DMS114 treated with DMSO at 0.1 percent for 48 hours (cell line): ENCODE measurements at regions not wholly inside any gene's neighbourhood (a gene's known extent, or its start where the extent isn't known, plus 50 kb on each side); places are given as distances from the start of the nearest gene placed in this dataset.

ENCODE experiments used
- DNase-seq: peaks from one replicate; lab custom pipeline; 2025; ENCODE audit not compliant: unreplicated experiment; lab: John Stamatoyannopoulos, UW

GRCh38 chr12:18898470-18898869, 160.6 kb downstream of the CAPZA3 start:
- no peak for DNase-seq

- no peak for DNase-seq
Observed at GRCh38 chr12:18899162-18899561, 161.2 kb downstream of the CAPZA3 start.

- DNase-seq, result no peak
Observed at GRCh38 chr12:18899678-18900317, 161.9 kb downstream of the CAPZA3 start.

- DNase-seq, result no peak
Observed at GRCh38 chr12:18905134-18905533, 167.2 kb downstream of the CAPZA3 start.

- DNase-seq, result no peak
Observed at GRCh38 chr12:18906395-18906794, 168.5 kb downstream of the CAPZA3 start.

GRCh38 chr12:18907127-18907526, 169.2 kb downstream of the CAPZA3 start:
- no peak for DNase-seq

- no peak for DNase-seq
Observed at GRCh38 chr12:18907728-18908127, 169.8 kb downstream of the CAPZA3 start.

GRCh38 chr12:18908191-18908590, 170.3 kb downstream of the CAPZA3 start:
- DNase-seq, result no peak

GRCh38 chr12:18919871-18920511, 182.1 kb downstream of the CAPZA3 start:
- DNase-seq, result no peak

GRCh38 chr12:18922851-18923250, 184.9 kb downstream of the CAPZA3 start:
- DNase-seq, result no peak

- DNase-seq, result no peak
Observed at GRCh38 chr12:18923721-18924120, 185.8 kb downstream of the CAPZA3 start.

- no peak for DNase-seq
Observed at GRCh38 chr12:18926188-18926587, 188.3 kb downstream of the CAPZA3 start.

GRCh38 chr12:18932211-18932610, 194.3 kb downstream of the CAPZA3 start:
- no peak for DNase-seq

GRCh38 chr12:18932715-18933114, 194.8 kb downstream of the CAPZA3 start:
- DNase-seq, result no peak

- DNase-seq, result no peak
Observed at GRCh38 chr12:18935371-18935965, 194.1 kb upstream of the PLEKHA5 start.

GRCh38 chr12:18939051-18939450, 190.5 kb upstream of the PLEKHA5 start:
- no peak for DNase-seq

- no peak for DNase-seq
Observed at GRCh38 chr12:18942669-18943068, 186.9 kb upstream of the PLEKHA5 start.

- DNase-seq, result no peak
Observed at GRCh38 chr12:18943200-18943599, 186.3 kb upstream of the PLEKHA5 start.

- DNase-seq, result no peak
Observed at GRCh38 chr12:18946106-18946505, 183.4 kb upstream of the PLEKHA5 start.

GRCh38 chr12:18951218-18951617, 178.3 kb upstream of the PLEKHA5 start:
- no peak for DNase-seq

- no peak for DNase-seq
Observed at GRCh38 chr12:18953505-18953904, 176.0 kb upstream of the PLEKHA5 start.

- no peak for DNase-seq
Observed at GRCh38 chr12:18955594-18955993, 173.9 kb upstream of the PLEKHA5 start.

GRCh38 chr12:18965203-18965602, 164.3 kb upstream of the PLEKHA5 start:
- no peak for DNase-seq
